Osteoblast (primary cell): ENCODE measurements at regions not wholly inside any gene's neighbourhood (a gene's known extent, or its start where the extent isn't known, plus 50 kb on each side); places are given as distances from the start of the nearest gene placed in this dataset.
A peak's percentile ranks its signal among the peaks of the same experiment; 100 is the strongest.

Source experiments
- DNase-seq: peaks from one replicate; pipeline ENCODE4 v3.0.0; 2011; ENCODE audit warnings: low spot score, mixed read lengths; ENCODE audit not compliant: insufficient read length; ENCODE audit errors: missing footprints
- H2AFZ ChIP-seq: 2 replicates; pipeline ENCODE4 v1.6.0; 2011; ENCODE audit warnings: mild to moderate bottlenecking, low read length
- H3K27ac ChIP-seq: 2 replicates; pipeline ENCODE4 v1.5.1; 2011; ENCODE audit warnings: mild to moderate bottlenecking, low read depth, low read length, moderate library complexity
- H3K27me3 ChIP-seq: 2 replicates; pipeline ENCODE4 v1.6.0; 2012; ENCODE audit warnings: mild to moderate bottlenecking, control low read depth, inconsistent platforms, low read length, moderate library complexity; ENCODE audit not compliant: insufficient read depth
- H3K36me3 ChIP-seq: 2 replicates; pipeline ENCODE4 v1.5.1; 2011; ENCODE audit warnings: mild to moderate bottlenecking, low read length, control low read depth, moderate library complexity; ENCODE audit not compliant: insufficient read depth
- H3K4me1 ChIP-seq: 2 replicates; pipeline ENCODE4 v1.5.1; 2011; ENCODE audit warnings: mild to moderate bottlenecking, low read length, control low read depth, moderate library complexity; ENCODE audit not compliant: insufficient read depth
- H3K4me2 ChIP-seq: 2 replicates; pipeline ENCODE4 v1.6.0; 2011; ENCODE audit warnings: mild to moderate bottlenecking, low read length; ENCODE audit not compliant: insufficient read depth
- H3K4me3 ChIP-seq: fragments of 200-600 bp; sonication (generic); 3 replicates; pipeline ENCODE4 v1.5.1; 2012; ENCODE audit warnings: mild to moderate bottlenecking, low read length, inconsistent platforms; ENCODE audit not compliant: insufficient read depth
- H3K79me2 ChIP-seq: 2 replicates; pipeline ENCODE4 v1.6.0; 2012; ENCODE audit warnings: mild to moderate bottlenecking, low read length, control low read depth, inconsistent platforms; ENCODE audit not compliant: insufficient read depth
- H3K9me3 ChIP-seq: 2 replicates; pipeline ENCODE4 v1.5.1; 2011; ENCODE audit warnings: low read depth, low read length, control low read depth
- H4K20me1 ChIP-seq: 2 replicates; pipeline ENCODE4 v1.6.0; 2012; ENCODE audit warnings: mild to moderate bottlenecking, low read length, control low read depth; ENCODE audit not compliant: insufficient read depth
- TF ChIP-seq, protein P1 (sequence below): IDR thresholded peaks from 2 replicates; pipeline ENCODE4 v1.5.1; 2011; ENCODE audit warnings: mild to moderate bottlenecking, low read depth, low read length, moderate library complexity; ENCODE audit errors: extremely low read depth

DNA sequence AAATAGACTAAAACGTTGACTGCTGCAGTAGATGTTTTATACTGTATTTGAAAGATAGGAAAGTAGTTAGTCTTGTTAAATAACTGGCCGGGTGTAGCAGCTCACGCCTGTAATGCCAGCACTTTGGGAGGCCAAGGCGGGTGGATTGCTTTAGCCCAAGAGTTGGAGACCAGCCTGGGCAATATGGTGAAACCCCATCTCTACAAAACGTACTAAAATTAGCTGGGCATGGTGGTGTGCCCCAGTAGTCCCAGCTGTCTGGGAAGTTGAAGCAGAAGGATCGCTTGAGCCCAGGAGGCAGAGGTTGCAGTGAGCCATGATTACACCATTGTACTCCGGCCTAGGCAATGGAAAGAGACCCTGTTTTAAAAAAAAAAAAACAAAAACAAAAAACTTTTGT lies 60.5 kb upstream of the ULK4 start:
- Histone ChIP-seq H3K27ac (peak overlapping the region; percentile 30), H3K4me1 (peaks cover 62% of the 10 kb centered on the region), H3K27me3 (no peaks in the 10 kb centered on the region), H2AFZ (no peak overlapping the region), H3K9me3 (no peaks in the 10 kb centered on the region), H3K4me3 (no peak overlapping the region), H3K36me3 (no peaks in the 10 kb centered on the region), H4K20me1 (peaks cover 4% of the 10 kb centered on the region), H3K4me2 (no peak overlapping the region), H3K79me2 (peaks cover 83% of the 10 kb centered on the region)
- TF ChIP-seq, protein P1, sequence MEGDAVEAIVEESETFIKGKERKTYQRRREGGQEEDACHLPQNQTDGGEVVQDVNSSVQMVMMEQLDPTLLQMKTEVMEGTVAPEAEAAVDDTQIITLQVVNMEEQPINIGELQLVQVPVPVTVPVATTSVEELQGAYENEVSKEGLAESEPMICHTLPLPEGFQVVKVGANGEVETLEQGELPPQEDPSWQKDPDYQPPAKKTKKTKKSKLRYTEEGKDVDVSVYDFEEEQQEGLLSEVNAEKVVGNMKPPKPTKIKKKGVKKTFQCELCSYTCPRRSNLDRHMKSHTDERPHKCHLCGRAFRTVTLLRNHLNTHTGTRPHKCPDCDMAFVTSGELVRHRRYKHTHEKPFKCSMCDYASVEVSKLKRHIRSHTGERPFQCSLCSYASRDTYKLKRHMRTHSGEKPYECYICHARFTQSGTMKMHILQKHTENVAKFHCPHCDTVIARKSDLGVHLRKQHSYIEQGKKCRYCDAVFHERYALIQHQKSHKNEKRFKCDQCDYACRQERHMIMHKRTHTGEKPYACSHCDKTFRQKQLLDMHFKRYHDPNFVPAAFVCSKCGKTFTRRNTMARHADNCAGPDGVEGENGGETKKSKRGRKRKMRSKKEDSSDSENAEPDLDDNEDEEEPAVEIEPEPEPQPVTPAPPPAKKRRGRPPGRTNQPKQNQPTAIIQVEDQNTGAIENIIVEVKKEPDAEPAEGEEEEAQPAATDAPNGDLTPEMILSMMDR = no peak
- DNase-seq = no peak

DNA sequence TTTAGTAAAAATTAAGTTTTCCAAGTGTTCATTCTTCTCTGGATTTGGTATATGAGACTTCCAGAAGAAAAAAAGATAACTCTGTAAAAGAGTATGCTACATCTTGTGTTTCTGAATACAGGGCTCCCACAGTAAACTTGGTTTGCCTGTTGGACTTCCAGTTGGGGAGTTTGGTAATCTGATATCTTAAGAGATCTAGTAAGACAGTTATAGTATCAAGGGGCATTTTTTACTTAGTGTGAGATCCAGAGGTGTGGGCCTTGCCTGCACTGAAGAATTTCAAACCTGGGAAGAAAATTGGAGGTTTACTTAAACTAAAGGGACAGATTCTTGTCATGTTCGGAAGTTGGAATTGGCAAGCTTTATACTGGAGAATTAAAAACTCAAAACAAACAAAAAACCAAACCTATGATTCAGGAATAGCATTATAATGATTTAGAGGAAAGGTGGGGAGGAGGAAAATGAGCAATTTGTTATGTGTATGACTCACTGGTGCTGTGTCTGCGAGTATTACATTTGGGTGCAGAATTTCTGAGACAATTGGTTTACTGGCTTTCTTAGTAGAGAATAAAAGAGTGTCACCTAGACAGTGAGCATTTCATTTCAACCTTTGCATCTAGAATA lies 58.9 kb upstream of the ULK4 start:
- peak; percentile 95 for DNase-seq
- H3K4me1 ChIP-seq = peaks cover 58% of the 10 kb centered on the region

DNA sequence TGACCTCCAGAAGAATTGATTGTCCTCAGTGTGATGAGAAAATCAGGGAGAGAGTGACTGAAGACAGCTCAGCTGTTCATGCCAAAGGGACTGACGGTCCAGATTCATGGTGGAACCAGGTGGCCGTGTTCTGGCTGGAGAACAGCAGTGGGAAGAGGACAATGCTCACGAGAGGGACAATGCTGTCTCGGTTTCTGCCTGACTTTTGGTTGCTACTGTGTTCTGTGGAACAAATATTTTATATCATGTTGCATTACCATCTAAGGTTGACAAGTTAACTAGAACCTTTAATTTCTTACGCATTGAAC lies 58.0 kb upstream of the ULK4 start:
- no peak overlapping the region for H3K4me3 ChIP-seq
- TF ChIP-seq, protein P1 = no peak
- DNase-seq = no peak
- peak overlapping the region; percentile 5 for H3K4me2 ChIP-seq
- no peaks in the 10 kb centered on the region for H3K36me3 ChIP-seq
- H3K27ac ChIP-seq = no peak overlapping the region
- H3K9me3 ChIP-seq = no peaks in the 10 kb centered on the region
- H3K4me1 ChIP-seq = peaks cover 58% of the 10 kb centered on the region
- peaks cover 15% of the 10 kb centered on the region for H4K20me1 ChIP-seq
- H3K27me3 ChIP-seq = no peaks in the 10 kb centered on the region
- peaks cover 95% of the 10 kb centered on the region for H3K79me2 ChIP-seq
- no peak overlapping the region for H2AFZ ChIP-seq

More for the DNA sequence above, 58.9 kb upstream of the ULK4 start:
- peak overlapping the region; percentile 5 for H3K4me3 ChIP-seq
- TF ChIP-seq, protein P1 = no peak
- peak overlapping the region; percentile 86 for H3K27ac ChIP-seq
- no peak overlapping the region for H2AFZ ChIP-seq
- no peaks in the 10 kb centered on the region for H3K9me3 ChIP-seq
- no peaks in the 10 kb centered on the region for H3K36me3 ChIP-seq
- H3K79me2 ChIP-seq = peaks cover 88% of the 10 kb centered on the region
- H3K4me2 ChIP-seq = peak overlapping the region; percentile 68
- peaks cover 9% of the 10 kb centered on the region for H4K20me1 ChIP-seq
- H3K27me3 ChIP-seq = no peaks in the 10 kb centered on the region

DNA sequence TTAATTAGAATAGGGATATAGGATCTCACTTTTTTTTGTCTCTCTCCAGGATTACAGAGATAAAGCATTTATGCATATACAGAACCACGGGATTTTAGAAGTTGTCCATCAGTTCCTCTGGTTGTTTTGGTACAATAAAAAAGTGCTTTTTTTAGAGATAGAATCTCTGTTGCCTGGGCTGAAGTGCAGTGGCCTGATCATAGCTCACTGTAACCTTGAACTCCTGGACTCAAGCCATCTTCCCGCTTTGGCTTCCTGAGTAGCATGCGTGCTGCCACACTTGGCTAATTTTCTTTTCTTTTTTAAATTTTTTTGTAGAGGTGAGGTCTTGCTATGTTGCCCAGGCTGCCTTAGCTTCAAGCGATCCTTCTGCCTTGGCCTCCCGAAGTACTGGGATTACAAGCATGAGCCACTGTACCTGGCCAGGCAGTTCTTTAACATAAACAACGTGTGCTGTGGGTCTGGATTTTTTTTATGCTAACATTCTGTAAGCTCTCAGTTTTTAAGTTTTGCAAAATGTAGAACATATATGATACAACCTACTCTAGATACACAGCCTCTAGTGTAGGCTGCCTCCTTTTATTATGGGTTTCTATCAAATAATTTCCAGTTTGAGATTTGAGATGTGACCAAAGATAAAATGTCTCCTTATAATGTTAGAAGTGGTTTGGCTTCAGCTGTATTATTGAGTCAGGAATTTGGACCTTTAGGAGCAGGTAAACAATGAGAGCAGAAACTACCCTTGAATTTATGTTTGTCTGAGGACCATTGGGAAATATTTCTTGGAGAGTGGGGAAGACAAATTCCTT lies 57.4 kb upstream of the ULK4 start:
- no peak overlapping the region for H3K4me3 ChIP-seq
- TF ChIP-seq, protein P1 = no peak
- no peaks in the 10 kb centered on the region for H3K9me3 ChIP-seq
- H3K36me3 ChIP-seq = no peaks in the 10 kb centered on the region
- H3K4me1 ChIP-seq = peaks cover 57% of the 10 kb centered on the region
- H3K27me3 ChIP-seq = no peaks in the 10 kb centered on the region
- no peak for DNase-seq
- H2AFZ ChIP-seq = no peak overlapping the region
- H4K20me1 ChIP-seq = peaks cover 18% of the 10 kb centered on the region
- H3K27ac ChIP-seq = no peak overlapping the region
- peaks cover 95% of the 10 kb centered on the region for H3K79me2 ChIP-seq
- no peak overlapping the region for H3K4me2 ChIP-seq
